Tibial nerve (tissue), 3 donors: ENCODE measurements at regions not wholly inside any gene's neighbourhood (a gene's known extent, or its start where the extent isn't known, plus 50 kb on each side); places are given as distances from the start of the nearest gene placed in this dataset.
"Not testable (repeated sequence)": the region's sequence is repeated elsewhere in the genome, so short reads cannot be mapped to it uniquely, and the experiment has no call there.

ENCODE experiments used
- CTCF ChIP-seq, 5 experiments: fragments of 200-600 bp in 3 of 5; fragments of 450-650 bp in 2 of 5; sonication (generic) in 3 of 5; IDR thresholded peaks; one replicate each; pipeline ENCODE4 v1.5.1; 2016 to 2019; ENCODE audit warnings: antibody characterized with exemption in 5 of 5, mild to moderate bottlenecking in 3 of 5, moderate library complexity in 2 of 5
- POLR2A ChIP-seq, 2 donors: fragments of 450-650 bp; IDR thresholded peaks; one replicate each; pipeline ENCODE4 v1.6.1; 2017; ENCODE audit warnings: antibody characterized with exemption in 2 of 2, mild to moderate bottlenecking in 2 of 2, moderate library complexity in 2 of 2

GRCh38 chr4:49141955-49142354 lies 155.9 kb downstream of the CWH43 start:
- TF ChIP-seq CTCF, POLR2A (IDR thresholded peaks at IDR 0.05): not testable (repeated sequence)
